Caco-2 (cell line): ENCODE measurements at regions not wholly inside any gene's neighbourhood (a gene's known extent, or its start where the extent isn't known, plus 50 kb on each side); places are given as distances from the start of the nearest gene placed in this dataset.

Experiments used
- BruUV-seq: library from RNA; stranded (reverse); fragments of 400-500 nt; replicated peaks from 2 replicates; lab custom pipeline; 2021; lab: Mats Ljungman, UMichigan
- CTCF ChIA-PET: fragments of 300-600 bp; sonication (Branson Sonifier 250); formaldehyde crosslinking; loops from one replicate; lab custom pipeline; 2022; ENCODE audit warnings: antibody characterized with exemption; lab: Charles Lee
- POLR2A ChIA-PET: fragments of 300-600 bp; sonication (Branson Sonifier 250); formaldehyde crosslinking; loops from one replicate; lab custom pipeline; 2022; ENCODE audit warnings: antibody characterized with exemption; lab: Charles Lee
- DNase-seq, 2 experiments: peaks; one replicate each; pipeline versions ENCODE4 v3.0.0 to v3.0.0-alpha.2; 2020 to 2022
- H3K27me3 ChIP-seq: replicated peaks from 2 replicates; pipeline ENCODE4 v1.6.0; 2011; ENCODE audit warnings: low read length; ENCODE audit not compliant: control insufficient read depth, insufficient read depth
- H3K36me3 ChIP-seq: 2 replicates; pipeline ENCODE4 v1.5.1; 2011; ENCODE audit warnings: low read length; ENCODE audit not compliant: control insufficient read depth, insufficient read depth
- H3K4me1 ChIP-seq: fragments of 250-450 bp; sonication (Bioruptor Pico); 2 replicates; pipeline ENCODE4 v1.5.1; 2020; ENCODE audit warnings: mild to moderate bottlenecking
- H3K4me3 ChIP-seq: 2 replicates; pipeline ENCODE4 v1.5.1; 2011; ENCODE audit warnings: low read depth, mild to moderate bottlenecking, control low read depth, low read length
- H3K9me3 ChIP-seq: fragments of 250-450 bp; sonication (Bioruptor Pico); 2 replicates; pipeline ENCODE4 v1.5.1; 2020; ENCODE audit warnings: mild to moderate bottlenecking, moderate library complexity
- H3K27ac Mint-ChIP-seq: one replicate; pipeline ENCODE4 v1.8.0; 2022; ENCODE audit warnings: mixed read lengths; ENCODE audit not compliant: unreplicated experiment
- H3K27me3 Mint-ChIP-seq: one replicate; pipeline ENCODE4 v1.8.0; 2022; ENCODE audit warnings: mixed read lengths; ENCODE audit not compliant: insufficient read depth, unreplicated experiment
- H3K36me3 Mint-ChIP-seq: one replicate; pipeline ENCODE4 v1.8.0; 2022; ENCODE audit warnings: mild to moderate bottlenecking, mixed read lengths; ENCODE audit not compliant: insufficient read depth, unreplicated experiment
- H3K4me1 Mint-ChIP-seq: one replicate; pipeline ENCODE4 v1.8.0; 2022; ENCODE audit warnings: low read depth, mixed read lengths; ENCODE audit not compliant: unreplicated experiment
- H3K4me3 Mint-ChIP-seq: one replicate; pipeline ENCODE4 v1.8.0; 2022; ENCODE audit warnings: mild to moderate bottlenecking, moderate library complexity, mixed read lengths; ENCODE audit not compliant: unreplicated experiment
- H3K9me3 Mint-ChIP-seq: one replicate; pipeline ENCODE4 v1.8.0; 2022; ENCODE audit warnings: mixed read lengths; ENCODE audit not compliant: unreplicated experiment
- intact Hi-C: fragments of 100-400 bp; cut with micrococcal nuclease; formaldehyde crosslinking; loops from one replicate; pipeline ENCODE4 v1.10.0; 2022; ENCODE audit not compliant: unreplicated experiment
- TF ChIP-seq, protein P1 (sequence below), 2 experiments: fragments of 200-600 bp in 1 of 2; IDR thresholded peaks; 1 replicate in 1 of 2; 2 replicates in 1 of 2; pipeline versions ENCODE4 v1.5.1 to v1.8.0; 2011 to 2022; ENCODE audit warnings: antibody characterized with exemption in 1 of 2, control low read depth in 1 of 2, inconsistent platforms in 1 of 2, low read depth in 1 of 2, low read length in 1 of 2, mild to moderate bottlenecking in 1 of 2, moderate library complexity in 1 of 2; ENCODE audit not compliant: insufficient read depth in 1 of 2, severe bottlenecking in 1 of 2, unreplicated experiment in 1 of 2

DNA sequence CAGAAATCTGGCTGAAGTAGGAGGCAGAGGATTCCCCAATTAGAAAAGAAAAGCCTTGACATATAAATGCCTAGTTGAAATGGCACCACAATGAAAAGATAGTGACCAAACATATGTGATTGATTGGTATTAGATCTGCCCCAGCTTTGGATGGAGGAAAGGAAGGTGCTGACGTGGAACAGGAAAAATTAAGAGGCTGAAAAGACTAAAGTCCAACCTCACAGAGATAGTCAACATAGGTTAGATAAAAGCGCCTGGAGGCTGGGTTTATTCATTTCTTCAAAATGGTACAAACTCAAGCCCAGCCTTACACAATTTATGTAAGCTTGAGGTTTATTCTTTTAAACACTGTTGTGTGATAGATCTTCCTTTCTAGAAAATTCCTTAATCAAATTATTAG, 129.6 kb downstream of the RPS29 start:
- Mint-ChIP-seq H3K36me3 (no peaks in the 10 kb centered on the region), H3K27me3 (no peaks in the 10 kb centered on the region), H3K4me3 (no peak overlapping the region), H3K4me1 (no peaks in the 10 kb centered on the region), H3K9me3 (no peaks in the 10 kb centered on the region), H3K27ac (no peak overlapping the region)
- Histone ChIP-seq H3K27me3 (no peaks in the 10 kb centered on the region), H3K36me3 (no peaks in the 10 kb centered on the region), H3K4me1 (peaks cover 13% of the 10 kb centered on the region; the same call in 1 of the 2 replicates), H3K9me3 (no peaks in the 10 kb centered on the region), H3K4me3 (no peak overlapping the region)
- no TSS peak for BruUV-seq
- TF ChIP-seq, protein P1, sequence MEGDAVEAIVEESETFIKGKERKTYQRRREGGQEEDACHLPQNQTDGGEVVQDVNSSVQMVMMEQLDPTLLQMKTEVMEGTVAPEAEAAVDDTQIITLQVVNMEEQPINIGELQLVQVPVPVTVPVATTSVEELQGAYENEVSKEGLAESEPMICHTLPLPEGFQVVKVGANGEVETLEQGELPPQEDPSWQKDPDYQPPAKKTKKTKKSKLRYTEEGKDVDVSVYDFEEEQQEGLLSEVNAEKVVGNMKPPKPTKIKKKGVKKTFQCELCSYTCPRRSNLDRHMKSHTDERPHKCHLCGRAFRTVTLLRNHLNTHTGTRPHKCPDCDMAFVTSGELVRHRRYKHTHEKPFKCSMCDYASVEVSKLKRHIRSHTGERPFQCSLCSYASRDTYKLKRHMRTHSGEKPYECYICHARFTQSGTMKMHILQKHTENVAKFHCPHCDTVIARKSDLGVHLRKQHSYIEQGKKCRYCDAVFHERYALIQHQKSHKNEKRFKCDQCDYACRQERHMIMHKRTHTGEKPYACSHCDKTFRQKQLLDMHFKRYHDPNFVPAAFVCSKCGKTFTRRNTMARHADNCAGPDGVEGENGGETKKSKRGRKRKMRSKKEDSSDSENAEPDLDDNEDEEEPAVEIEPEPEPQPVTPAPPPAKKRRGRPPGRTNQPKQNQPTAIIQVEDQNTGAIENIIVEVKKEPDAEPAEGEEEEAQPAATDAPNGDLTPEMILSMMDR (IDR thresholded peaks at IDR 0.05; ENCODE audit: insufficient read depth in 1 of 2, low read depth in 1 of 2, low read length in 1 of 2, severe bottlenecking in 1 of 2, unreplicated experiment in 1 of 2) = no peak
- DNase-seq = peak in 1 of 2 experiments; percentile 11
- ChIA-PET POLR2A (interaction anchor here (0.6 kb wide), 1 partner anchor 13 kb away, joined by 5 read pairs; no protein-coding TSS in a partner anchor), CTCF (interaction anchor here (1.0 kb wide), 1 partner anchor 94 kb away, joined by 4 read pairs; no protein-coding TSS in a partner anchor)
- intact Hi-C loops = no loop called here

DNA sequence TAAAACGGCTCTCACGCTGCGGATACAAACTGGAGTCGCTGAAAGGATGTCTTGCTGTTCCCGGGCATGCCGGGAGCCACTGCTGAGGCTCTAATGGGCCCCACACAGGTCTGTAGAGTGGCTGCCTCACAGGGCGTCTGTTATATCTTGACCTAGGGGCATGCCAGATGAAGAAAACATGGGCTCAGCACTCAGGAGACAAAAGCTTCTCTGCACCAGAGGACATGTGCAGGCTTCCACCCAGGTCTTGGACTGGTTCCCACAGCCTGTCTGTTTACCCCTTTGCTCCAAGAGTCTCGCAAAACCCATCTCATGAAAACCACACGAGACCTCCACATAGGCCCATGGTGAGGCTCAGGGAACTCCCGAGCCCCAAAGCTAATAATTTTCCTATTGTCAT, 134.2 kb downstream of the RPS29 start:
- no peaks in the 10 kb centered on the region for H3K9me3 Mint-ChIP-seq
- H3K4me3 ChIP-seq = no peak overlapping the region
- intact Hi-C loops = no loop called here
- H3K27me3 ChIP-seq = no peaks in the 10 kb centered on the region
- BruUV-seq = no TSS peak
- no peak for DNase-seq
- TF ChIP-seq, protein P1 (IDR thresholded peaks at IDR 0.05; ENCODE audit: insufficient read depth in 1 of 2, low read depth in 1 of 2, low read length in 1 of 2, severe bottlenecking in 1 of 2, unreplicated experiment in 1 of 2) = no peak
- H3K27ac Mint-ChIP-seq = no peak overlapping the region
- H3K4me1 Mint-ChIP-seq = no peaks in the 10 kb centered on the region
- CTCF ChIA-PET = no interaction called here
- peaks cover 9% of the 10 kb centered on the region; the same call in 1 of the 2 replicates for H3K4me1 ChIP-seq
- no peaks in the 10 kb centered on the region for H3K27me3 Mint-ChIP-seq
- no peaks in the 10 kb centered on the region for H3K36me3 Mint-ChIP-seq
- no peaks in the 10 kb centered on the region for H3K36me3 ChIP-seq
- POLR2A ChIA-PET = no interaction called here
- no peaks in the 10 kb centered on the region for H3K9me3 ChIP-seq
- H3K4me3 Mint-ChIP-seq = no peak overlapping the region

DNA sequence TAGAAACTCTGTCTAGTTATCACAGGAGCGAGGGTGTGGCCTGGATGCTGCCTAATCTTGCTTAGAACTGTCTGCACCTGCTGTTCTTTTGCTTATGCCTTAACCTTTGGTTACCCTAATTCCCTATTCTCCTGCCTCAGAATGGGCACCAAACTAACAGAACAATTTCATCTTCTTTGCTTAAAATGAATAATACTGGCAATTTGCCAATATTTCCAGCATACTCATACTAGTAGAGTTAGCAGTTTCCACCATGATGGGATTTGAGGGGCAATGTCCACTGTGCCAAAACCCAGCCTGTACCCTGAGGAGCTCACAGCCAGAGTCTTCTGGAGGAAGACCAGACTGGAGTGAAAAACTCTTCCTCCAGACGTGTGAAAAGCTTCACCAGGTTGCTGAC, 136.4 kb downstream of the RPS29 start:
- intact Hi-C loops = no loop called here
- ChIA-PET POLR2A (no interaction called here), CTCF (no interaction called here)
- Mint-ChIP-seq H3K36me3 (no peaks in the 10 kb centered on the region), H3K4me1 (no peaks in the 10 kb centered on the region), H3K27me3 (no peaks in the 10 kb centered on the region), H3K4me3 (no peak overlapping the region), H3K9me3 (no peaks in the 10 kb centered on the region), H3K27ac (no peak overlapping the region)
- TF ChIP-seq, protein P1 (IDR thresholded peaks at IDR 0.05; ENCODE audit: insufficient read depth in 1 of 2, low read depth in 1 of 2, low read length in 1 of 2, severe bottlenecking in 1 of 2, unreplicated experiment in 1 of 2) = no peak
- H3K27me3 ChIP-seq = no peaks in the 10 kb centered on the region
- H3K36me3 ChIP-seq = no peaks in the 10 kb centered on the region
- no peaks in the 10 kb centered on the region for H3K9me3 ChIP-seq
- no peak for DNase-seq
- H3K4me1 ChIP-seq = peaks cover 4% of the 10 kb centered on the region; the same call in 1 of the 2 replicates
- BruUV-seq = no TSS peak
- no peak overlapping the region for H3K4me3 ChIP-seq
